ENCODE measurements at regions not wholly inside any gene's neighbourhood (a gene's known extent, or its start where the extent isn't known, plus 50 kb on each side); places are given as distances from the start of the nearest gene placed in this dataset.

DNA sequence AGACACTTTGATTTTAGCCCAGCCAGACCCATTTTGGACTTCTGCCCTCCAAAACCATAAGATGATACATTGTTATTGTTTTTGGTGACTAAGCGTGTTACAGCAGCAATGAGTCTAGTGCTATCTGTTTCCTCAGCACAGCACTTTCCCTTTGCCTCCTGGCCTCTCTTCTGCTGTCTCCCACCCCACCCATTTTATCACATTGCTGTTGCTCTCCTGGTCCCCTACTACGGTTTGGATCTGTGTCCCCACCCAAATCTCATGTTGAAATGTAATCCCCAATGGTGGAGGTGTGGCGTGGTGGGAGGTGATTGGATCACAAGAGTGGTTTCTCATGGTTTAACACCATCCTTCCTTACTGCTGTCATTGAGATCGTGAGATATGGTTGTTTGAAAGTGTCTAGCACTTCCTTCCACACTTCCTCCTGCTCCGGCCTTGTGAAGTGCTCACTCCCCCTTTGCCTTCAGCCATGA is 59.8 kb upstream of the CD82 start:
- H2AK5ac ChIP-seq (ENCODE audit: insufficient read length, low read length) = no peak overlapping the region
- H4K8ac ChIP-seq (replicated peaks; ENCODE audit: insufficient read length, low read depth, low read length) = no peak overlapping the region
- TF ChIP-seq, protein P1, sequence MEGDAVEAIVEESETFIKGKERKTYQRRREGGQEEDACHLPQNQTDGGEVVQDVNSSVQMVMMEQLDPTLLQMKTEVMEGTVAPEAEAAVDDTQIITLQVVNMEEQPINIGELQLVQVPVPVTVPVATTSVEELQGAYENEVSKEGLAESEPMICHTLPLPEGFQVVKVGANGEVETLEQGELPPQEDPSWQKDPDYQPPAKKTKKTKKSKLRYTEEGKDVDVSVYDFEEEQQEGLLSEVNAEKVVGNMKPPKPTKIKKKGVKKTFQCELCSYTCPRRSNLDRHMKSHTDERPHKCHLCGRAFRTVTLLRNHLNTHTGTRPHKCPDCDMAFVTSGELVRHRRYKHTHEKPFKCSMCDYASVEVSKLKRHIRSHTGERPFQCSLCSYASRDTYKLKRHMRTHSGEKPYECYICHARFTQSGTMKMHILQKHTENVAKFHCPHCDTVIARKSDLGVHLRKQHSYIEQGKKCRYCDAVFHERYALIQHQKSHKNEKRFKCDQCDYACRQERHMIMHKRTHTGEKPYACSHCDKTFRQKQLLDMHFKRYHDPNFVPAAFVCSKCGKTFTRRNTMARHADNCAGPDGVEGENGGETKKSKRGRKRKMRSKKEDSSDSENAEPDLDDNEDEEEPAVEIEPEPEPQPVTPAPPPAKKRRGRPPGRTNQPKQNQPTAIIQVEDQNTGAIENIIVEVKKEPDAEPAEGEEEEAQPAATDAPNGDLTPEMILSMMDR (conservative IDR thresholded peaks at IDR 0.05) = no peak
- no peaks in the 10 kb centered on the region for H3K79me1 ChIP-seq (ENCODE audit: insufficient read depth, low read depth, low read length, poor library complexity, severe bottlenecking)
- no peak overlapping the region for H3K56ac ChIP-seq (ENCODE audit: insufficient read length, low read depth, low read length)
- H3K79me2 ChIP-seq (ENCODE audit: insufficient read depth, low read length) = no peaks in the 10 kb centered on the region
- no peak overlapping the region for H2AFZ ChIP-seq (ENCODE audit: low read length)
- H3K27me3 Mint-ChIP-seq (ENCODE audit: low read depth) = peaks cover 14% of the 10 kb centered on the region
- H3K9me3 Mint-ChIP-seq = no peaks in the 10 kb centered on the region; a peak in 2 of 5 replicates
- no peak overlapping the region for H3K4me3 Mint-ChIP-seq
- H2BK15ac ChIP-seq (ENCODE audit: low read depth, low read length) = no peak overlapping the region
- H3K27ac Mint-ChIP-seq = no peak overlapping the region
- H3K18ac ChIP-seq (ENCODE audit: insufficient read length, low read depth, low read length) = no peak overlapping the region
- no peak overlapping the region for H2BK12ac ChIP-seq (ENCODE audit: insufficient read length, low read depth, low read length)
- H4K20me1 ChIP-seq (ENCODE audit: control insufficient read depth, insufficient read depth, insufficient read length) = no peaks in the 10 kb centered on the region
- no peak overlapping the region for H3K4ac ChIP-seq (ENCODE audit: low read depth, low read length)
- H3K4me1 ChIP-seq (ENCODE audit: insufficient read depth, low read length) = no peaks in the 10 kb centered on the region
- no peak overlapping the region for H2BK20ac ChIP-seq (ENCODE audit: low read depth, low read length, poor library complexity, severe bottlenecking)
- no peak overlapping the region for H3T11ph ChIP-seq (ENCODE audit: low read length)
- H3K27me3 ChIP-seq (ENCODE audit: insufficient read depth, low read length) = no peaks in the 10 kb centered on the region
- no peak overlapping the region for H2BK120ac ChIP-seq (ENCODE audit: low read depth, low read length, poor library complexity, severe bottlenecking)
- H3K27ac ChIP-seq (ENCODE audit: insufficient read length, low read depth, low read length) = no peak overlapping the region
- no peak overlapping the region for H4K5ac ChIP-seq (ENCODE audit: insufficient read length, low read depth, low read length)
- no peak overlapping the region for H4K91ac ChIP-seq (ENCODE audit: insufficient read length, low read depth, low read length)
- no peaks in the 10 kb centered on the region for H3K23me2 ChIP-seq (ENCODE audit: insufficient read length, low read depth, low read length, poor library complexity, severe bottlenecking)
- no peak overlapping the region for H2BK5ac ChIP-seq (ENCODE audit: insufficient read length, low read length)
- DNase-seq = no peak
- peaks cover 0 to 5% of the 10 kb centered on the region in 2 experiments; a peak in 1 of 4 replicates for H3K4me1 Mint-ChIP-seq
- WGBS (ENCODE audit: extremely low coverage, insufficient read length, low lambda C conversion rate) = no CpG with 5 or more reads among the region's 5 CpGs
- H3K9me3 ChIP-seq (ENCODE audit: control insufficient read depth, low read depth, low read length) = no peaks in the 10 kb centered on the region
- no peak overlapping the region for H3K14ac ChIP-seq (ENCODE audit: insufficient read depth, low read length)
- H3K9ac ChIP-seq (ENCODE audit: extremely low read depth, insufficient read length, low read length) = no peak overlapping the region
- H3K36me3 Mint-ChIP-seq (ENCODE audit: insufficient read depth in 1 of 3, low read depth in 3 of 3) = no peaks in the 10 kb centered on the region
- no peak overlapping the region for H3K23ac ChIP-seq (ENCODE audit: insufficient read length, low read depth, low read length)
- no peak overlapping the region for H3K4me2 ChIP-seq (ENCODE audit: insufficient read depth, insufficient read length, low read length)
